ENCODE measurements at regions not wholly inside any gene's neighbourhood (a gene's known extent, or its start where the extent isn't known, plus 50 kb on each side); places are given as distances from the start of the nearest gene placed in this dataset.

DNA sequence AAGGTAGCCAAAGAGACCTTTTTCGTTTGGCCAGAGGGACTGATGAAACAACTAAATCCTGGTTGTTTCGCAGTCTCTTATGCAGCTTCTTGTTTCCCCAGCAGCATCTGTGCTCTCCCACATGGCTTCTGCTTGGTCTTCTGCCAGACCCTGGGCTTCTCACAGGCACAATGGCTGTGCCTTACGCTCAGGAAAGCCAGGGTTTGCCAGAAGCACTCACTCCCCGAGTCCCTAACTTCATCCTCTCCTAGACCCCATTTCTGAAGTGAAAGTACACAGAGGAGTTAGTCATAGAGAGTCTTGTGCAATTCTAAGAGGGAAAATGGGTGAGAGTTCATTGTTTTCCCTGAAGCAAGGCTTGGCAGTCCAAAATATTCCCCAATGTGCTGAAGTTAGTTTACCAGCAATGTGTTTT lies 121.7 kb downstream of the EVX1 start:
- no peak overlapping the region for H3K4me2 ChIP-seq (ENCODE audit: low read length)
- H3K9me3 ChIP-seq (ENCODE audit: control insufficient read depth in 1 of 2, insufficient read depth in 1 of 2, low read depth in 1 of 2, low read length in 2 of 2): no peaks in the 10 kb centered on the region
- CTCF ChIA-PET: no interaction called here
- ATAC-seq (no peak), DNase-seq (ENCODE audit: low read depth, low spot score) (no peak)
- no peak overlapping the region for H2AFZ ChIP-seq (ENCODE audit: low read depth, low read length, poor library complexity, severe bottlenecking)
- no peaks in the 10 kb centered on the region for H3K4me1 ChIP-seq (ENCODE audit: control insufficient read depth in 1 of 2, insufficient read depth in 2 of 2, low read length in 2 of 2)
- H3K36me3 ChIP-seq (ENCODE audit: control insufficient read depth in 1 of 2, insufficient read depth in 2 of 2, low read length in 2 of 2): no peaks in the 10 kb centered on the region
- intact Hi-C loops (cut with micrococcal nuclease): no loop called here
- TF ChIP-seq EGR1 (IDR thresholded peaks at IDR 0.05; ENCODE audit: low read depth) (no peak), SIN3A (IDR thresholded peaks at IDR 0.05; ENCODE audit: low read depth) (no peak), CEBPB (IDR thresholded peaks at IDR 0.05; ENCODE audit: low read depth) (peak; percentile 44; the same call in 1 of the 2 replicates)
- TF ChIP-seq, protein P1, sequence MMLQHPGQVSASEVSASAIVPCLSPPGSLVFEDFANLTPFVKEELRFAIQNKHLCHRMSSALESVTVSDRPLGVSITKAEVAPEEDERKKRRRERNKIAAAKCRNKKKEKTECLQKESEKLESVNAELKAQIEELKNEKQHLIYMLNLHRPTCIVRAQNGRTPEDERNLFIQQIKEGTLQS (IDR thresholded peaks at IDR 0.05): no peak
- RAD21 ChIA-PET (ENCODE audit: low non-redundant PET in 1 of 2, low total read pairs in 2 of 2, uncharacterized antibody in 2 of 2, unreplicated experiment in 2 of 2): no interaction called here
- no peak overlapping the region for H3K27ac ChIP-seq (ENCODE audit: low read depth, low read length)
- H3K4me3 ChIP-seq (replicated peaks in 1 of 2; ENCODE audit: low read depth in 1 of 2, low read length in 2 of 2): no peak overlapping the region
- POLR2A ChIA-PET: no interaction called here
- BruUV-seq (replicated peaks): no TSS peak
- H4K20me1 ChIP-seq (ENCODE audit: insufficient read depth): no peaks in the 10 kb centered on the region
- no peaks in the 10 kb centered on the region for H3K27me3 ChIP-seq (ENCODE audit: insufficient read depth, low read length)
- H3K9me2 ChIP-seq (ENCODE audit: insufficient read depth): no peaks in the 10 kb centered on the region
- H3K79me2 ChIP-seq (ENCODE audit: insufficient read depth, low read length): no peaks in the 10 kb centered on the region
- no peak overlapping the region for H3K9ac ChIP-seq (ENCODE audit: low read length)

DNA sequence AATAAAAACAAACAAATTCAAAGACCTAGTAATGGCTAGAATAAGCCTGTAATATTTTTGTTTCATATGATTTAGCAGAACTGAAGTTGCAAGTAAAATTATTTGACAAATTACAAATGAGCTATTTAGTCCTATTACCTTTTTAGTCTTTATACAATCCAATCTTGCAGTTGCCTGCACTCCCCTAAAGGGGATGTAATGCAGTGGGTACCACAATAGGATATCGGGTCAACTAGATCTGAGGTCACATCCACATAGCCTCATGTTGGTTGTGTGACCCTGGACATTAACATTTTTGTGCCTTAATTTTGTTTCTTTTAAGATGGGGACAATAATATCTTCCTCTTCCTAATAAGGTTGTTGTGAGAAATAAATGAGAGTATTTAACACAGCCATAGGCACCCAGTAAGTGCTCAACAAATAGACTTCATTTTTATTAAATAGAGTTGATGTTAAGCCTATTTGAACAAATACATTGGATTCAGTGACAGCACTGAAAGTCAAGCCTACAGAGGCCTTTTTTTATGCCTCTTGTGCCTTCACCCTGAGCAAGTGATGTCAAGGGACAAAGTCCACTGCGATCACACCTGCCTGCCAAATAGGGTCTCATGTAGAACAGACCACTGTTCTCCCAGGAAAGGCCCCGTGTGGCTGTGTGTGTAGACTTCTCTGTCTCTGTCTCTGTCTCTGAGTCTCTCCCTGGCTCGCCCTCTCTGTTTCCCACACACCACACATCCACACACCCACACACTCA lies 124.8 kb downstream of the EVX1 start:
- intact Hi-C loops (cut with micrococcal nuclease): no loop called here
- Histone ChIP-seq H3K36me3 (ENCODE audit: control insufficient read depth in 1 of 2, insufficient read depth in 2 of 2, low read length in 2 of 2) (no peaks in the 10 kb centered on the region), H3K9ac (ENCODE audit: low read length) (no peak overlapping the region), H3K9me2 (ENCODE audit: insufficient read depth) (no peaks in the 10 kb centered on the region), H2AFZ (ENCODE audit: low read depth, low read length, poor library complexity, severe bottlenecking) (no peak overlapping the region), H4K20me1 (ENCODE audit: insufficient read depth) (no peaks in the 10 kb centered on the region), H3K27ac (ENCODE audit: low read depth, low read length) (no peak overlapping the region), H3K4me1 (ENCODE audit: control insufficient read depth in 1 of 2, insufficient read depth in 2 of 2, low read length in 2 of 2) (peaks cover 4 to 7% of the 10 kb centered on the region in 2 experiments; a peak in 3 of 4 replicates), H3K4me3 (replicated peaks in 1 of 2; ENCODE audit: low read depth in 1 of 2, low read length in 2 of 2) (no peak overlapping the region), H3K79me2 (ENCODE audit: insufficient read depth, low read length) (no peaks in the 10 kb centered on the region), H3K4me2 (ENCODE audit: low read length) (no peak overlapping the region), H3K27me3 (ENCODE audit: insufficient read depth, low read length) (no peaks in the 10 kb centered on the region), H3K9me3 (ENCODE audit: control insufficient read depth in 1 of 2, insufficient read depth in 1 of 2, low read depth in 1 of 2, low read length in 2 of 2) (no peaks in the 10 kb centered on the region)
- POLR2A ChIA-PET: no interaction called here
- ATAC-seq (no peak), DNase-seq (ENCODE audit: low read depth, low spot score) (no peak)
- RAD21 ChIA-PET (ENCODE audit: low non-redundant PET in 1 of 2, low total read pairs in 2 of 2, uncharacterized antibody in 2 of 2, unreplicated experiment in 2 of 2): no interaction called here
- BruUV-seq (replicated peaks): no TSS peak
- TF ChIP-seq, protein P2, sequence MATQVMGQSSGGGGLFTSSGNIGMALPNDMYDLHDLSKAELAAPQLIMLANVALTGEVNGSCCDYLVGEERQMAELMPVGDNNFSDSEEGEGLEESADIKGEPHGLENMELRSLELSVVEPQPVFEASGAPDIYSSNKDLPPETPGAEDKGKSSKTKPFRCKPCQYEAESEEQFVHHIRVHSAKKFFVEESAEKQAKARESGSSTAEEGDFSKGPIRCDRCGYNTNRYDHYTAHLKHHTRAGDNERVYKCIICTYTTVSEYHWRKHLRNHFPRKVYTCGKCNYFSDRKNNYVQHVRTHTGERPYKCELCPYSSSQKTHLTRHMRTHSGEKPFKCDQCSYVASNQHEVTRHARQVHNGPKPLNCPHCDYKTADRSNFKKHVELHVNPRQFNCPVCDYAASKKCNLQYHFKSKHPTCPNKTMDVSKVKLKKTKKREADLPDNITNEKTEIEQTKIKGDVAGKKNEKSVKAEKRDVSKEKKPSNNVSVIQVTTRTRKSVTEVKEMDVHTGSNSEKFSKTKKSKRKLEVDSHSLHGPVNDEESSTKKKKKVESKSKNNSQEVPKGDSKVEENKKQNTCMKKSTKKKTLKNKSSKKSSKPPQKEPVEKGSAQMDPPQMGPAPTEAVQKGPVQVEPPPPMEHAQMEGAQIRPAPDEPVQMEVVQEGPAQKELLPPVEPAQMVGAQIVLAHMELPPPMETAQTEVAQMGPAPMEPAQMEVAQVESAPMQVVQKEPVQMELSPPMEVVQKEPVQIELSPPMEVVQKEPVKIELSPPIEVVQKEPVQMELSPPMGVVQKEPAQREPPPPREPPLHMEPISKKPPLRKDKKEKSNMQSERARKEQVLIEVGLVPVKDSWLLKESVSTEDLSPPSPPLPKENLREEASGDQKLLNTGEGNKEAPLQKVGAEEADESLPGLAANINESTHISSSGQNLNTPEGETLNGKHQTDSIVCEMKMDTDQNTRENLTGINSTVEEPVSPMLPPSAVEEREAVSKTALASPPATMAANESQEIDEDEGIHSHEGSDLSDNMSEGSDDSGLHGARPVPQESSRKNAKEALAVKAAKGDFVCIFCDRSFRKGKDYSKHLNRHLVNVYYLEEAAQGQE (IDR thresholded peaks at IDR 0.05; ENCODE audit: low read depth): no peak
- TF ChIP-seq POLR2AphosphoS5 (IDR thresholded peaks at IDR 0.05; ENCODE audit: low read depth, low read length): no peak
- TF ChIP-seq, protein P3, sequence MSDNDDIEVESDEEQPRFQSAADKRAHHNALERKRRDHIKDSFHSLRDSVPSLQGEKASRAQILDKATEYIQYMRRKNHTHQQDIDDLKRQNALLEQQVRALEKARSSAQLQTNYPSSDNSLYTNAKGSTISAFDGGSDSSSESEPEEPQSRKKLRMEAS (IDR thresholded peaks at IDR 0.05): no peak
- no peak for TF ChIP-seq CEBPB (IDR thresholded peaks at IDR 0.05; ENCODE audit: low read depth)
- CTCF ChIA-PET: no interaction called here
